GM21515 (cell line): ENCODE measurements at regions not wholly inside any gene's neighbourhood (a gene's known extent, or its start where the extent isn't known, plus 50 kb on each side); places are given as distances from the start of the nearest gene placed in this dataset.
"Not testable (repeated sequence)": the region's sequence is repeated elsewhere in the genome, so short reads cannot be mapped to it uniquely, and the experiment has no call there.

Experiments used
- ATAC-seq: cut with Tn5 transposase; IDR thresholded peaks from one replicate; pipeline ENCODE4 v1.9.1; 2021; ENCODE audit not compliant: unreplicated experiment

GRCh38 chr9:29270400-29270799 lies 1697.1 kb upstream of the C9orf72 start:
- not testable (repeated sequence) for ATAC-seq

- no peak for ATAC-seq
Observed at GRCh38 chr9:29282121-29282520, 1708.8 kb upstream of the C9orf72 start.

DNA sequence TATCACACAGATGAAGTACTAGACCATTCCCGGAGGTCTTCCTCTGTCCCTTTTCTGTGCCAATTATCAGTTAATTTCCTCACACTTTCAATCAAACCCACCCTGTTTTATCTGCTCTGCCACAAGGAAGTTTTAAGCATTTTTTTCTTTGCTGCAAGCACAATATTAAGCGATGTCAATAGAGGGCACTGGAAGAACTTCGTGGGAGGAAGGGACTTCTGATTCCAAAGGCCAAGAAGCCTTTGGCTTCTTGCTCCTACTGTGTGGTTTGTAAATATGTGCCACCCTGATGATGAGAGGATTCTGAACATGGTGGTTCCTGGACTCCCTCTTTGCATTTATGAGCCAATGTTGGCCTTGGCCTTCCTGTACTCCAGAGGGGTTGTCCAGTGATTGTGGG lies 1712.5 kb upstream of the C9orf72 start:
- no peak for ATAC-seq

DNA sequence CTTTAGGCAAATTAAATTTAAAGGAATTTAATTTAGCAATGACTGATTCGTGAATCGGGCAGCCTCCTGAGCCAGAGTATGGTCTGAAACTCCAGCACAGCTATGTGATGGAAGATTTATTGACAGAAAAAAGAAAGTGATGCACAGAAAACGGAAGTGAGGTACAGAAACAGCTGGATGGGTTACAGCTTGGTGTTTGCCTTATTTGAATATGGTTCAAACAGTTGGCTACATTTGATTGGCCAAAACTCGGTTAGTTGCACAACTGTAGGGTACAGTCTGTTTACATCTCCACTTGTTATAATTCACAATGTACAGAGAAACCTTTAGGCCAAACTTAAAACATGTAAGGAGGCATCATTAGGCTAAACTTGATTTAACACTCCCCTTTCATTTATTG lies 1716.1 kb upstream of the C9orf72 start:
- ATAC-seq, result no peak

DNA sequence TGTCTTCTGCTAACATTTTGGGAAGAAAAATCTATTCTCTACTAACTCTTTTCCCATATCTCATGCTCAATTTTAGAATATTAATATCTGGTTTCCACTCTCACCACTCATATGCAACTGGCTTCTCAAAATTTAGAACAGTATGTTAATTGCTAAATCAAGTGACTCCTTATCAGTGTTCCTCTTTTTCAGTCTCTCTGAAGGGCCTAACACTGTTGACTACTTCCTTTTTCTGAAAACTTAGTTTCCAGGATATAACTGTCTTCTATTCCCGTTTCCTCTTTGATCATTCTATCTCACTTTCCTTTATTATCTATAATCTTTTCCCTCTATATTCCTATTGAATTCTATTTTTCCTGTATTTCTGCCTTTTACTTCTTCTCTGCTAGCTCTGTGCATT lies 1717.2 kb upstream of the C9orf72 start:
- ATAC-seq, result no peak

DNA sequence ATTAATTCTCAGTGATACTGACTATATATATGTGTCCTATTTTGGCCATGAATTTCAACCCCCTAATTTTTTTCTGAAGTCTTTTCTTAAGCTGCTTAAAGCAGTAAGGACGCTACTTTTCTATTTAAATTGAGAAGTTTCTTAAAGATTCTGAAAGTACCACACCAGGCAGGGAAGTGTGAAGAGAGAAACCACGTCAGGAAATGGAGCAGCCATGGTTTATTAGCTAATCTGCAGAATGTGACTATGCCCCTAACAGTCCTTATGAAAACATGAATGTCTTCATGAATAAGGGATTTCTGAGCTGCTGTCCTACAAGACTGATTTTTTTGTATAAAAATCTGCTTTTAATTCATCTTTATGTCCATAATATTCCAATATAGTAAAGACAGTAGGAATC lies 1724.3 kb upstream of the C9orf72 start:
- ATAC-seq, result no peak

- no peak for ATAC-seq
Observed at GRCh38 chr9:29311221-29311620, 1737.9 kb upstream of the C9orf72 start.

- ATAC-seq, result no peak
Observed at GRCh38 chr9:29312327-29312726, 1739.0 kb upstream of the C9orf72 start.

GRCh38 chr9:29319736-29320513 lies 1746.6 kb upstream of the C9orf72 start:
- no peak for ATAC-seq

DNA sequence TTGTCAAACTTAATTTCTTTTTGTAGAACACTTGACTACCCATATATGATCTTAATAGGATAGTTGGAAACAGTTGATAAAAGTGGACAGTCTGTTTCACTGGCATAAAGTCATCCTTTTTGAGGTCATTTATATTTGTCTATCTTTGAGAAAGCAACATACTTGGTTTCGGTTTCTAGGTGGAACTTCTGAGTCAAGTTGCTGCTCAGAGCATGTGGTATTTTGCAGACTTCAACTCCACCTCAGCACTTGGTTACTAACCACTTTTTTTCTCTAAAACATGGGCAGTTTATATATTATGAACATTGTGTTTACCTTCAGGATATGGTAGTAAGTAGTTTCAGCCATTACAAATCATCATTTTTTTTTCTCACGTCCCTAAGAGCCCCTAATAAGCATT lies 1749.0 kb upstream of the C9orf72 start:
- ATAC-seq, result no peak

DNA sequence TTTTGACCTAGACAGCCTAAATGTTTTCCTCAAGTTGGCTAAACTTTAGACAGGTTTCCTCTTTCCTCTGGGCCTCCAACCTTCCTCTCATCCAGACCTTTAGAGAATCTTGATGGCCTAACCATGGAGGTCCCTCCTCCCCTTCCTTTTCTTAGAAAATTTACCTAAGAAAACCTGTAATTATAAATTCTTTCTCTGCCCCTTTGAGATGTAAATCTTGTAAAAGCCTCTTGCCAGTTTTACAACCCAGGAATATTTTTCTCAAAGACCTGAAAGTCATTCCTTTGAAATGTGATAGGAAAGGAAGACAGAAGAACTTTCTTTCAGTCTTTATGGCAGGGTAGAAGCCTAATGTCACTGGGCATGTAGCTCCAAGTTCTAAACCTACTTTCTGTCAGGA lies 1752.6 kb upstream of the C9orf72 start:
- no peak for ATAC-seq

DNA sequence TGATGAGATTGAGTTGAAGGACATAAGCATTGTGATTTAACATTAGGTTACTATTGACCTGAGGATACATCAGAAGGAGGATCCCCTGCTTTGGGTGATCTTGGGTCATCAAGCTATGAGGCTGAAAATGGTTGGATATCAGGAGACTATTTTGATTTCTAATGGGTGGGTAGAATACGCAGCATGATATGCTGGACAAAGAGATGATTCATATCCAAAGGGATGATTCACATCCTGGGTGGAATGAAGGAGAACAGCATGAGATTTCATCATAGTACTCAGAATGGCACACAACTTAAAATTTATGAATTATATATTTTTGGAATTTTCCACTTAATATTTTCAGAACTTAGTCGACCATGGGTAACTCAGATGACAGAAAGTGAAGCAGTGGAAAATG lies 1759.5 kb upstream of the C9orf72 start:
- no peak for ATAC-seq

DNA sequence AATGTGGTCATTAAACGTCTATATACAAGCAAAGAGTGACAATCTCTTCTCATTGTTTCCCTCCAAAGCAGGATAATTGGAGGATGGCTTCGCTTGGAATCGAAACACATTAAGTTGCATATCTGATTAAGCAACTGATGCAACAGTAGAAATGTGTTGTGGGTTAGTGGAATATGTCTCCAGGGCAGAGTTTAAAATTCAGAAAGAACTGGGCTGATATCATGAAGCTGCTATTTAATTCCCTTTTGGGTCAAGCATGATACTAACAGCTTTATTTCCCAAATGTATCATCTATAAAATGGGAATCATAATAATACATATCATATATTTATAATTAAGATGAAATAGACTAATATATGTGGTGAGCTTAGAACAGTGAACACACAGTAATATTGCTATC lies 1763.0 kb upstream of the C9orf72 start:
- ATAC-seq, result no peak

- no peak for ATAC-seq
Observed at GRCh38 chr9:29339387-29339786, 1766.1 kb upstream of the C9orf72 start.

DNA sequence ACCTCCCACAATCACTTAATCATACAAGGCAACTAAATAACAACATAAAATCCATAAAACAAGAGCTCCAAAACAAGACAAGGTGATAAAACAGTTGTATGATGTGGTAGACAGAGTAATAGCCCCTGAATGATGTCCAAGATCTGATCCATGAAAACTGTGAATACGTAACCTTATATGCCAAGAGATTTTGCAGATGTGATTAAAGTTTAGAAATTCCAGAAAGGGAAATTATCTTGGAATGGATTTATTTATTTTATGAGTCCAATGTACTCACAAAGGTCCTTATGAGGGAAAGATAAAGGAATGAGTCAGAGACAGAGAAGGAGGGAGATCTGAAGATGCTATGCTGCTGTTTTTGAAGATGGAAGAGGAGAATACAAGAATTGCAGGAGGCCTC lies 1775.7 kb upstream of the C9orf72 start:
- ATAC-seq, result no peak

GRCh38 chr9:29389421-29389820 lies 1816.1 kb upstream of the C9orf72 start:
- ATAC-seq, result no peak

- no peak for ATAC-seq
Observed at GRCh38 chr9:29390859-29391258, 1817.6 kb upstream of the C9orf72 start.

- ATAC-seq, result no peak
Observed at GRCh38 chr9:29393064-29393463, 1819.8 kb upstream of the C9orf72 start.

DNA sequence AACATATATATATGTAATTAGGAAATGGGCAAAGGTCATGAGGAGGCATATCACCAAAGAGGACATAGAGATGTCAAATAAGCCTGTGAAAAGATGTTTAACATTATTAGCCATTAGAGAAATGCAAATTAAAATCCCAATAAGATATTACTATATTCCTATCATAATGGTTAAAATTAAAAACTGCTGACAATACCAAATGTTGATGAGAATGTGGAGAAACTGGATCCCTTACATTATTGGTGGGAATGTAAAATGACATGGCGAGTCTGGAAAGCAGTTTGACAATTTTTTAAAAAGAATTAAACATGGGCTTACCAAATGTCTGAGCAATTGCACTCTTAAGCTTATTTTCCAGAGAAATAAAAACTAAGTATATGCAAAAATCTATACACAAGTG lies 1821.6 kb upstream of the C9orf72 start:
- no peak for ATAC-seq

DNA sequence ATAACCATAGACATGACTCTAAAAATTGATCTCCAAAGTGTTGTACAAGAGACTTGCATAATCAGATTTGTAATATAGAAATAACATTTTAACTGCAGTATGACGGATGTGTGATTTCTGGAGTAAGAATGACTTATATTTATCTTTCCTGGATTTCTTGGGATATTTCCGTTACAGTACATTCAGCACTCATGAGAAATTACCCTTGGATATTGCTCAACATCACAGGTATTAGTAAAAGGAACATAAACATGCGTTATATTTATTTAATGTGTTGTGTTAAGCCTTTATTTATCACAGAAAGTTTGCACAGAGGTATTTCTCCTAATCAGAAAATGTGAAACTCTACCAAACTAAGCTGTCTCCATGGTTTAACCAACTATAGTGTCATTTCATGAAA lies 1823.9 kb upstream of the C9orf72 start:
- no peak for ATAC-seq

DNA sequence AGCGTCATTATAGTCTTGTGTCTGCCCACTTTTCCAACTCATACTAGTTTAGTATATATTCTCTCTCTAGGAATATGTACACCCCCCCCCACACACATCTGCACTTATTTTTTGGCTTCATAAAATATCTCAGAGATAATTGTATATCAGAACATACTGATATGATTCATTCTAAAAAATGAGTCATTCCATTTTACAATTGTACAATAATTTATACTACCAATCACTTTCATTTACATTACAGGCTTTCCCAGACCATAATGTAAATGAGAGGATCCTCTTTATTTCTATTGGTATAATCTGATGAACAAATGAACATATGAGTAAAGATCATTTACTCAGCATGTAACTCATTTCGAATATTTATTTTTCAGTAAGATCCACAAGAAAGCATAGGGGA lies 1842.9 kb upstream of the C9orf72 start:
- no peak for ATAC-seq

GRCh38 chr9:29422438-29422837 lies 1849.2 kb upstream of the C9orf72 start:
- no peak for ATAC-seq

GRCh38 chr9:29432191-29432590 lies 1858.9 kb upstream of the C9orf72 start:
- no peak for ATAC-seq
